SK-N-MC (cell line): ENCODE measurements at regions not wholly inside any gene's neighbourhood (a gene's known extent, or its start where the extent isn't known, plus 50 kb on each side); places are given as distances from the start of the nearest gene placed in this dataset.

ENCODE experiments used
- EZH2 ChIP-seq: fragments of 200-600 bp; sonication (generic); IDR thresholded peaks from one replicate; pipeline ENCODE4 v1.6.1; 2017; ENCODE audit warnings: antibody characterized with exemption
- FOXP2 ChIP-seq: optimal IDR thresholded peaks from 2 replicates; pipeline ENCODE3; 2011; ENCODE audit warnings: mild to moderate bottlenecking, moderate library complexity; ENCODE audit not compliant: insufficient read depth; ENCODE audit errors: extremely low read length, control extremely low read depth
- POLR2AphosphoS5 ChIP-seq: IDR thresholded peaks from 2 replicates; pipeline ENCODE4 v1.6.1; 2012; ENCODE audit warnings: mild to moderate bottlenecking, low read depth, low read length, borderline replicate concordance

- TF ChIP-seq POLR2AphosphoS5 (no peak), EZH2 (no peak), FOXP2 (no peak)
Observed at GRCh38 chr9:18268381-18268780, 205.6 kb upstream of the ADAMTSL1 start.
